Adipose tissue (tissue), 3 donors: ENCODE measurements at regions not wholly inside any gene's neighbourhood (a gene's known extent, or its start where the extent isn't known, plus 50 kb on each side); places are given as distances from the start of the nearest gene placed in this dataset.

Experiments used
- H3K27ac ChIP-seq: one replicate; pipeline ENCODE4 v1.5.1; 2013; ENCODE audit warnings: low read depth, low read length
- WGBS, 3 donors: extraction: QIAGEN DNeasy Blood & Tissue Kit; methylation state at CpG; one replicate each; pipeline ENCODE4 v1.1.7; 2013; 5-methylcytosine and 5-hydroxymethylcytosine counted together
- donor health status: healthy with polysubstance abuse.
- donor health status: Bipolar disorder and iron deficiency.
- donor health status: healthy.

DNA sequence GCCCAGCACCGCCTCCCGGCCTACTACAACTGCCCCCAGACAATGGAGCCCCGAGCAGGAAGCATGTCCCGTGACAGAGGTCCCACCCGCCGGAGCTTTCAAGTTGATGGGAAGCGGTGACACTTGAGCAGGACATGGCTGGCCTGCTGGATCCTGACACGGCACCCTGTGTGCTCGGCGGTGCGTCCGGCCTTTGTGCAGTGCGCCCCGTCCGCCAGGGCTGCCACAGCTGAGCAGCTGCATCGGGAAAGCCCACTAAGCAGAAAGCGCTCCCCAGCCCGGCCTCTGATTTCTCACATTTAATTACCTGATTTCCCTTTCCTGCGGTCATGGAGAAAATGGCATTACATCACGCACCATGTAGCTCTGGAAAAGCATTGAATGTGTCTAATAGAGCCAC, 611.9 kb downstream of the IRX1 start:
- 83 to 93% (median 90%) methylated on average over 20 of the region's 20 CpGs for WGBS, 3 donors
- no peak overlapping the region for H3K27ac ChIP-seq

DNA sequence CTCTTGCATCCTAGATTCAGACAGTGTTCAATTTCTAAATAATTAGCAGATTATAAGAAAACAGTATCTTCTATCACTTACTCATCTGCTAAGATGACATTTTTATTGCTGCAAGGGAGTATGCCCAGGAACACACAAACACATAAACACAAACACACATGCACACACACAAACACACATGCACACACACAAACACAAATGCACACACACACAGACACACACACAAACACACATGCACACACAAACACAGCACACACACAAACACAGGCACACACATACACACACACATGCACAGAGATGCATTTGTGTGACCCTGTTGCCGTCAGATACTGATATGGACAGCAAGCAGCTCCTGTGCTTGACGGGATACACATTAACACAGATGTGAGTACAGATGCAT, 612.9 kb downstream of the IRX1 start:
- H3K27ac ChIP-seq: no peak overlapping the region
- 74 to 94% (median 83%) methylated on average over 2 of the region's 2 CpGs for WGBS, 3 donors

DNA sequence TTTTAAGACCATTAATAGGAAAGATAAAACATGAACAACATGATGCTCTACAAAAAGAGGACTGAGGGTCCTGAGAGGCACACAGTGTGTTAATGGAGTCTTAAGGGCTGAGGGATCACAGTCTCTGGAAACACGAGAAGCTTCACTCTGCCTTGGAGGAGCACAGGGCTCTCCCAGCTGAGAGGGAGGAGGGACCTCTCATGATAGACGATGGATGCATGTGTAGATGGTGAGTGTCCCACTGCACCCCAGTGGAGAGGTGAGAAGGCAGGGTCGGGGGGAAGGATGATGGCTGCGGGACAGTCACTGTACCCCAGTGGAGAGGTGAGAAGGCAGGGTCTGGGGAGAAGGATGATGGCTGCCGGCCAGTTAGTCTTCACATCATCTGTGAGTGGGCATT, 613.4 kb downstream of the IRX1 start:
- WGBS, 3 donors: 75 to 91% (median 82%) methylated on average over 5 of the region's 5 CpGs
- H3K27ac ChIP-seq: no peak overlapping the region

DNA sequence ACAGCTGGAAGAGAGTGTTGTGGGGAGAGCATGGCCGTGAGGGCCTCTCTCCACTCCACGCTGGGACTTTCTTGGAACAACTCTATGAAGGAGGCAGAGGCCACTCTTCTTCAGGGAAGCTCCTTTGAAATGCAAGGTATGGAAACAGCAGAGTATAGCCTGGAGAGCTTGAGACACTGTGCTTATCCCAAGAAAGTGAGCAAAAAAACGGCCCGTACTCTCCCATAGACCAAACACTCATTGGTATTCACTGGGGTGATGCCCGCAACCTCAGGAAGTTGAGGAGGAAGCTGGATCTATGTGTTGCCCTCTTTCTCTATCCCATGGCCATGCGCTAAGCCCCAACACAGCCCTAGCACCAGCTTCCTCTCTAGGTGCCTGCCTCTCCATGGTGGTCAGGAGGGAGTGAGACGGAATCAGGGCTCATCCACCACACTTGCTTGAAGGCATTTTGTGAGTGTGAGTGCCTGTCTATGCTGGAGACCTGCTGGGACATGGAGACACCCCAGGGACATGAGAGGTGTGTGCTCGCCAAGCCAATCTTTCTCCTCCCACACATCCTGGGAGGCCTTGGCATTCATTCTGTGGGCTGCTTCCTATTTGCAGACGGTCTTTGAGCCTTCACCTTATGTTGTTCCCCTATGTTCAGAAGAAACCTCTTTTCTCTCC, 616.6 kb downstream of the IRX1 start:
- 66 to 84% (median 81%) methylated on average over 9 of the region's 9 CpGs for WGBS, 3 donors

DNA sequence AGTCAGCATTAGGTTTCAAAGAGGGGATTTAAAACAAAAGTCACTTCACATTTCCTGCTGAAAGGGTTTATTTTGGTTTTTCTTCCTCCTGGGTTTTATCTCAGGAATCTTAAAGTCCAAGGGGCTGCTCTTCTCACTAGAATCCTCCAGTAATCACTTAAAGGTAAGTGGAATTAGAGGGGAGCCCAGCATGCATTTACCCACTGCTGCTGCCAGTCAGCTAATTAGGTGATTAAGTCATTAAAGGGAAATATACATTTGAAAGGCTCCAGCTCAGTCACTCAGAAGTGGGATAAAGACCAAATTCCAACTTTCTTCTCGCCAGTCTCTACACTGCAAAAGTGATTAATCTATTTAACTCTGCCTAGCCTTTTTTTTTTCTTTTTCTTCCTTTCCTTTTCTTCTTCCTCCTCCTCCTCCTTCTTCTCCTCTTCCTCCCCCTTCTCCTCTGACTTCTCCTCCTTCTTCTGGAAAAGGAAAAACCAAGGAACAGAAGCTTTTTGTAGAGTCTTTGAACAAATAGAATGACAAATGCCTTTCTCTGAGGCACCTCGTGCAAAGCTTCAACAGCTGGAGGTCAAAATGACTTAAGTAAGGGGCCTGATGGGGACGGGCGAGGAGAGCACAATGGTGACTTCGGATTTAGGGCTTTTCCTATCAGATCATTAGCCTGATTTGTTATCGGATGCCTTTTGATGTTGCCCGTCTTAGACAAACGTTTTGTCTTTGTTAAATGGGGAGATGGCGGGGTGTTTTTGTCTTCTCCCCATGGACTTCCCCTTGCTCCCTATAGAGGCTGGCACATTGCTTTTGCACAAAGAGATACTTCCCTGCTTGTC, 617.6 kb downstream of the IRX1 start:
- H3K27ac ChIP-seq: no peak overlapping the region
- WGBS, 3 donors: 16 to 54% (median 46%) methylated on average over 9 of the region's 9 CpGs

More for the DNA sequence above, 616.6 kb downstream of the IRX1 start:
- no peak overlapping the region for H3K27ac ChIP-seq

DNA sequence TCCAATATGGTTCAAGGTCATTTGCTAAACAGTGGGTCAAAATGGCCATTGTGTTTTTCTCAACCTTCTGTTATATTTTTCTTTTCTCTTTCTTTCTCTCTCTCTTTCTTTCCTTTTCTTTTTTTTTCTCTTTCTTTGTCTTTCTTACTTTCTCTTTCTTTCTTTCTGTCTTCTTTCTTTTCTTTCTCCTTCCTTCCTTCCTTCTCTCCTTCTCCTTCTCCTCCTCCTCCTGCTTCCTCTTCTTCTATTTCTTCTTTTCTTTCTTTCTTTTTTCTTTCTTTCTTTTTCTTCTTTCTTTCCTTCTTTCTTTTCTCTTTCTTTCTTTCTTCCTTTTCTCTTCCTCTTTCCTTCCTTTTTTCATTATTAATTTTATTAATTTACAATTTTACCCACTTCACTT, 619.5 kb downstream of the IRX1 start:
- H3K27ac ChIP-seq: no peak overlapping the region

DNA sequence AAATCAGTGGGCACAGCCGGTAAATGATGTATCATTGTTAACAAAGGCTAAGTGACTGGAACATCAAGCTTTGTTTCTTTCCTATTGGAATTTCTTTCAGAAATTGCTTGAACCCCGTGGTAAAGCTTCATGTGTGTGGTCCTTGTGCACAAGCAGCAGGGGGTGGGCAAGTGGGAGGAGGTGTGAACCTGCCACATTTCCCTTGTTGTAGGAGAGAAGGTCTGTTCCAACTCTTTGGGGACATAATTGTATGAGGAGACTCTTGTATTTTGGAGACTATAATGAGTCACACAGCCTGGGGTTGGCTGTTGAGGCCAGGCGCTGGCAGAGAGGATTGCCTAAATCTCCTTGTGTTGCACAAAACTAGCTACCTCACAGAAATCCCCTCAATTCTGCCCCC, 620.5 kb downstream of the IRX1 start:
- WGBS, 3 donors: 69 to 82% (median 80%) methylated on average over 3 of the region's 3 CpGs
- no peak overlapping the region for H3K27ac ChIP-seq

DNA sequence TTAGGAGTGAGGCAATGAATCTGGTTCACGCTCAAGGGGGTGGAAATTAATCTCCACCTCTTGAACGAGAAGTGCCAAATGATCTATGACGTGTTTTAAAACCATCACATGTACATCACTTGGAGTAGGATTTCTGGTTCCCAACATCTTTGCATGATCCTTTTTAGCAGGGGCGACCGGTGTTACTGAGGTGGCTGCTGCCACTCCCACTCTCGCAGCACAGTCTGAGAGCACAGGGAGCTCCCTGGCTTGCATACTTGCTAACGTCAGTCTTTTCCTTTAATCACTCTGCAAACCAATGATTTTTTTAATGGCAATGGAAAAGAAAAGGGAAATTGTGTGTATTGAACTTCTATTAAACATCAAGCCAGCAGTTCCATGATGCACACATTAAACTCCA, 624.4 kb downstream of the IRX1 start:
- no peak overlapping the region for H3K27ac ChIP-seq
- WGBS, 3 donors: 70 to 89% (median 86%) methylated on average over 7 of the region's 7 CpGs

DNA sequence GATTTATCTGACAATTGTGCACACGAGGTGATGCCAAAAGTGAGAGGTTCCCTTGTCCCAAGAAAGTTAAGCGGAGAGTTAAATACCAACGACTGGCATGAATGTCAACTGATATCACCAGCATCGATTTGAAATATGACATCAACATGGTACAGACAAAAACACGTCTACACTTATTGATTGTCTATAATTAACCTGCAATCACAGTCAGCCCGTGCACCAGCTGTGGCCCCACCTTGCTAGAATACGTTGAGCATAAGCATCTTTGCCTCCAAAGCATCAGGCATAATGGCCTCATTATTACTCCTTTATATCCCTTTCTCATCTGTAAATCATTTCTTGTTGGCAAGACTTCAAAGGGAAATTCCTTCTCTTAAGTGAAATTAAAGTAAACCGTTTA, 625.4 kb downstream of the IRX1 start:
- WGBS, 3 donors: 42 to 74% (median 63%) methylated on average over 8 of the region's 8 CpGs
- no peak overlapping the region for H3K27ac ChIP-seq

DNA sequence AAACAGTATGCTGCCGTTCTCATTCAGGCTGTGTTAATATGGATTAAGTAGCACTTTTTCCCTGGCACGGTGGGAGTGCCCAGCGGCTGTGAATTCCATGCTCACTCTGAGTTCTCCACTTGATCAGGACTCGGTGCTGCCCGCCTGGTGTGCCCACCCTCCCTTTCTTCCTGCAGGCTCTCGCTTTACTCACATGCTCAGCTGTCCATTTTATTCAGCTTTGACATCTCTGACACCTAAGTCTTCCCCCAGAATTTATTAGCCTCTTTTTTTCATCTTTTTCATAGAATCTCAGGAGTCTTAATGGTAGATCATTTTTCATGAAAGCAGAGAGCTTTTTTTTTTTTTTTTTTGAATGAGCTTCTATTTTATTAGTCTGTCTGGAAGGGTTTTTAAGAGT, 626.5 kb downstream of the IRX1 start:
- H3K27ac ChIP-seq: no peak overlapping the region
- WGBS, 3 donors: 64 to 81% (median 80%) methylated on average over 6 of the region's 6 CpGs

DNA sequence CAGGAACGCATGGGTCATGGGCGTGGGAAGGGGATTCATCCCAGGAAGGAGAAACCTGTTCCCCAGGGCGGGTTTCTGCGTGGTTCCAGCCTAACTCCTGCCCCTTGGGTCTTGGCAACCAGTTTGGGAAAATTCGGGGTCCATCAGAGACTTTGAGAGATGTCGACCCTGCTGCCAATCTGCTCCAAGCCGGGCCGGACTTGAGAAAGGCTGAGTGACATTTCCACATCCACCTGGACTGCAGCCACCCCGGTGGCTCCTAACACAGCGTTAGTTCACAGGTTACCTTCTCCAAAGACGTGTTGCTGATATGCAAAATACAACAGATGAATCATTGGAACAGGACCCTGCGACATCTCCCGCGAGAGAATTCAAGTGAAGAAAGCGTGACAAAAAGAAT, 627.2 kb downstream of the IRX1 start:
- 78 to 87% (median 83%) methylated on average over 15 of the region's 15 CpGs for WGBS, 3 donors
- no peak overlapping the region for H3K27ac ChIP-seq

DNA sequence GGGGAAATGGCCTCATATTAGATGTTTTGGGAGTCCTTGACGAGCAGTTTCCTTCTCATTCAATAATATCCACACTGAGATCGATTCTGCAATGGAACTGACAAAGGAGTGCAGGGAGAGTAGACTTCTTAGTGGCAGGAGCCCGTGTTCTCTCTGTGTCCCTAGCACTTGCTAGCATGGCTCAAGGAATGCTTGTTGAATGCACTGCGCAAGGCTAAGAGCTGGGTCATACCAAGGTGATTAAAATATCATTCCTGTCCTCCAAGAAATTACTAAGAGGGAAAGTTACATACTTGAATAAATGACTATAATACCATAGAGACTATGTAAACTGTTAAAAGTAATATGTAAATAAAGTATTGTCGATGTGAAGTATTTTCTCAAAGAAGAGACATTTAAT, 630.1 kb downstream of the IRX1 start:
- no peak overlapping the region for H3K27ac ChIP-seq
- 64 to 82% (median 78%) methylated on average over 5 of the region's 5 CpGs for WGBS, 3 donors

DNA sequence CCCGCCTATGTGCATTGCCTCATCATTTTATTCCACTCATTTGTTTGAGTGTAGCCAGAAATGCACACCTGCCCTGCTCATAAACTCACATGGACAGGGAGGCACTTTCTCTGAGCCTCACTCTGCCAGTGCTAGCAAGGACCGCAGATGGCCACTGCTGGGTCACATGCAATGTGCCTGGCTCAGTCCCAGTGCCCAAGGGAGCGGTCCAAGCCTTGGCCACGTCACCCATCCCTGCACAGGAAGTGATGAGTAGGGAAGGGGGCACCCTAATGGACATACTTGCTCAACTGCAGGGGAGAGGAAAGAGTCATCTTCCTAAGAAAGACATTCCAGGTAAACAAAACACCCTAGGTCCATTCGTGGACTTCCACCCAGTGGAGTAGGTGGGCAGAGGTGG, 630.9 kb downstream of the IRX1 start:
- 64 to 78% (median 75%) methylated on average over 5 of the region's 5 CpGs for WGBS, 3 donors
- H3K27ac ChIP-seq: no peak overlapping the region

DNA sequence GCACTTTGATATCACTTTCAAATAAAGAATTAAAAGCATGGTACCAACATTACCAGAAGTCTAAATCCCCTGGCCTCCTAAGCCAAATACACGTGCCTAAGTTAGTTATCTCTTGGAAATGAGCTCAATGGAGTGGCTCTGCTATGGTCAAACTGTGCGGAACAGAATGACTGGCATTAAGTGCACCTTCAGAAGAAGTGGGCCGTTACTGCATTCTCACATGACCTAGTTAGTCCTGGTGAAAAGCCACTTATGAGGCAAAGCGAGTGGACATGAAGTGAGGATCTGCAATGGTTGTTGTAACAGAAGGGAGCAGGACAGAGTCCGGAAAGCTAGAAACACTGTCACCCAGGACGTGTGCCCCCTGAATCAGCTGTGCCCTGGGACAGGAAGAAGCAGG, 633.1 kb downstream of the IRX1 start:
- WGBS, 3 donors: 73 to 91% (median 87%) methylated on average over 6 of the region's 6 CpGs
- no peak overlapping the region for H3K27ac ChIP-seq

DNA sequence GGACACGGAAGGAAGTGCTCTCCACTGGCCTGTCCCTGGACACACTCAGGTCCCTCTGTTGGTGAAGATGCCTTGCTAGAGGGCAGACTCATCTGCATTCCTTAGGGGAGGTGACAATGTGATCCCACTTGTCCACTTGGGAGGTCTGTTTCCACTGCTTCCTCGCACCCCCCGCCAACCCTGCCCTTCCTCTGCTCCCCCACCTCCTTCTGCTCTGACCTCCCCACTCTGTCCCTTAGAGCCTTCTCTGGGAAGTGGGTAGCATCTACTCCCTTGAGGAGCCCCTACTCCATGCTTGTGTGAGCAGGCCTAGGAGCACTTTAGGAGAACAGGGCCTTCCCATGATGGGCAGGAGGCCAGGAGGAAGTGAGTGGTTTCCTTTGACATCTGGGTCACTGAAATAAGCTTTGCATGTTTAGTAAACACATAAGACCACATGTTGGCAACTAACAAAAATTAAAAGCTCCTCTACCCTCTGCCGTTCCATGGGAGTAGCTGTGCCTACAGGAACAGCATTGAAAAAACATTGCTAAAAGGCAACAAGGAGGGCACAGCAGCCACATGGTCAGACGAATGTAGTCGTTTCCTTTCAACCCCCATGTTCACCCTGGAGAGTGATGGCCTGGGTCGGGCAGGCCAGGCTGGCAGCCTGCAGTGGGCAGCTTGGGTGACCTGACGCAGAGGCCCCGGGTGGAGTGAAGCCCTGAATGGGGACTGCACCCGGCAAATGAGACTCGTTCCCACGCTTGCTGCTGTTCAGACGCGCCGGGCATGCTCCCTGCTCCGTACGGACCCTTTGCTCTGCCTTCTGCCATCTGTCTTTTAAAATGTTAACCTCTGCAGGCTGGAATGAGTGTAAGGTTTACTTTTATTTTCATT, 634.0 kb downstream of the IRX1 start:
- WGBS, 3 donors: 71 to 79% (median 79%) methylated on average over 17 of the region's 17 CpGs
- no peak overlapping the region for H3K27ac ChIP-seq

DNA sequence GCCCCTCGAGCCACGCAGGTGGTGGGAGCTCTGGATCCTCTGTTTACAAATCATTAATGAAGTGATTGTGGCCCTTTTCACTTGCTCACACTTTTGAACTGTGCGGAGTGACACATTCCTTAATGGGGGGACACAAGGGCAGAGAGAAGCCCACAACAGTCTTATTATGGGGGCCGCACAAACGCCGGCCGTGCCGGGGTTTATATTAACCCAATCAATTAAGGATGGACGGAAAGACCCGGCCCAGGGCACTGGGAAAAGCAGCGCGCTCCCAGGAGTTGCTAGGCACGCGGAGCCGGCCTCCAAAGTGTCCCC, 634.8 kb downstream of the IRX1 start:
- WGBS, 3 donors: 13 to 66% (median 61%) methylated on average over 15 of the region's 15 CpGs
- H3K27ac ChIP-seq: no peak overlapping the region

DNA sequence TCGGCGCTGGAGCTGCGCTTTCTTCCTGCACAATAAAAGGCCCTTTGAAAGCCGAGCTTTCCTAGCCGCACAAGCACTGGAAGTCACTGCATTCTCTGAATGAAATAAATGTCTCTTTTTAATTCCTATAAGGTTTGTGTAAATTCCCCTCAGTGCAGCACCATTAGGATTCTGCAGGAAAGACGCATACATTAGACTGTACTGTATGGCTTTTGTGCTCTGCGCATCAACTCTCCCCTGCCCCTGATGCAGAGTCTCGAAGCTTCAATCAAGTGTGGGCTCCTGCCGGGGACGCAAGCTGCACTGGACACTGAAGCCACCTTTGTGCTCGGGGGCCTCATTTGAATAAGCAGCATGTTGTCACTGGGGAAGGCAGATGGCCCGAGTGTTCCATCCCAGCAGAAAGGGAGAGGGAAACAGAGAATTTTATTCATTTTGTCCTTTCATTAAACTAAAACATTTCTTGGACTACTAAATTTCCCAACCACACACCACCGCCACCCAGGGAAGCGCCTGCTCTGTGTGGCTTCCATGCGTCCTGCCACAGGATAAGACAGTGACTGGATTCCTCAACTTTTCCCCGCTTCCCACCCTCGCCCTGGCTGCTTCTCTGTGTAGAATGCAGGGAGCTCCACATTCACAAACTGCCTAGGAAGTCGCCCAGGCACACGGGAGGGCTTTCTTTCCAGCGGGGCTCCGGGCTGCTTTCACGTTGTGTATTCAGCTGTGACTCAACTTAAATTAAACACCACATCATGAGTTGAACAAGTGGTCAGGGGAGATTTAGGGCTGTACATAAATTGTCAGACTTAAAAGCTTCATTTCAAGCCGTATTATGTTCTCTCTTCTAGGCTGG, 635.4 kb downstream of the IRX1 start:
- WGBS, 3 donors: 21 to 66% (median 61%) methylated on average over 23 of the region's 23 CpGs

DNA sequence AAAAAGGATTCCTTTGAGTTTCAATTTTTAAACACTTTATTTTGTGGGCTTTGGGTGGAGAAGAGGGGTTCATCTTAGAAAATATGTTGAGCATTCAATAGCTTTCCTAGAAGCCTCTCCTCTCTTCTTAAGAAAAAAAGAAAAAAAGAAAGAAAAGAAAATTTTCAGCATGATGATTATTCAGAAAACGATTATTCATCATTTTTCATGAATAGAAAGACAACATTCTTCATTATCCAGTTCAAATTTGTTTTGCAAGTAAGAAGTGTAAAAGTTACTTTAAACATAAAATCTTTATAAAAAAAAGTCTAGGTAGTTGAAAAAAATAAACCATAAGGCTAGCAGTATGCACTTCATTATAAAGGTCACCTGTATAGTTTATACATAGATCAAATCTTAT, 636.5 kb downstream of the IRX1 start:
- 56 to 77% (median 74%) methylated on average over 1 of the region's 1 CpG for WGBS, 3 donors
- H3K27ac ChIP-seq: no peak overlapping the region

More for the DNA sequence above, 635.4 kb downstream of the IRX1 start:
- H3K27ac ChIP-seq: no peak overlapping the region
